Right lobe of liver (tissue), 4 donors: ENCODE measurements at regions not wholly inside any gene's neighbourhood (a gene's known extent, or its start where the extent isn't known, plus 50 kb on each side); places are given as distances from the start of the nearest gene placed in this dataset.

ENCODE experiments used
- CTCF ChIP-seq, 4 donors: fragments of 200-600 bp in 3 of 4; fragments of 450-650 bp in 1 of 4; IDR thresholded peaks; one replicate each; pipeline versions ENCODE4 v1.5.1 to v1.8.0; 2016 to 2022; ENCODE audit warnings: antibody characterized with exemption in 4 of 4, mild to moderate bottlenecking in 2 of 4
- POLR2A ChIP-seq: fragments of 450-650 bp; IDR thresholded peaks from one replicate; pipeline ENCODE4 v1.6.1; 2017; ENCODE audit warnings: antibody characterized with exemption, mild to moderate bottlenecking
- donor health status: DM: no; HTN: no; CAD: no.
- donor health status: DM: no; HTN: no; CAD: no.
- donor health status: DM: no; HTN: yes; CAD: no.

DNA sequence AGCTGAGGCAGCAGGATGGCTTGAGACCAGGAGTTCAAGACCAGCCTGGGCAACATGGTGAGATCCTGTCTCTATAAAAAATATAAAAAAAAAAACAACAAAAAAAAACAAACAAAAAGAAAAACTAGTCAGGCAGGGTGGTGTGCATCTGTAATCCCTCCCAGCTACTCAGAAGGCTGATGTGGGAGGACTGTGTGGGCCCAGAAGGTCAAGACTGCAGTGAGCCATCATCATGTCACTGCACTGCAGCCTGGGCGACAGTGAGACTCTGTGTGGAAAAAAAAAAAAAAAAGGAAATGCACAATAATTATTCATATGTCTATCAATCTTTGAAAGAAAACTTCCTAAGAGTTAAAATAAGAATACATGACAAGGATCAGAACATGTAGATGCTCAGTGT, 178.3 kb downstream of the SEM1 start:
- TF ChIP-seq CTCF (IDR thresholded peaks at IDR 0.05) (no peak), POLR2A (no peak)
